Keratinocyte (primary cell): ENCODE measurements at regions not wholly inside any gene's neighbourhood (a gene's known extent, or its start where the extent isn't known, plus 50 kb on each side); places are given as distances from the start of the nearest gene placed in this dataset.

Experiments
- DNase-seq: peaks from one replicate; pipeline ENCODE4 v3.0.0-alpha.2; 2011; ENCODE audit warnings: low read depth, missing footprints, low spot score
- FAIRE-seq: peaks from 2 replicates; lab custom pipeline; 2011; peaks lifted over from hg19 to GRCh38; lab: Jason Lieb, UNC
- H2AFZ ChIP-seq: 2 replicates; pipeline ENCODE4 v1.6.0; 2012; ENCODE audit warnings: low read length, control low read depth, inconsistent platforms; ENCODE audit not compliant: control insufficient read depth
- H3K27ac ChIP-seq: 2 replicates; pipeline ENCODE4 v1.5.1; 2011; ENCODE audit warnings: low read length; ENCODE audit not compliant: control insufficient read depth, insufficient read depth
- H3K27me3 ChIP-seq: 3 replicates; pipeline ENCODE4 v1.6.0; 2011; ENCODE audit warnings: low read length; ENCODE audit not compliant: control insufficient read depth, insufficient read depth; ENCODE audit errors: extremely low read depth
- H3K36me3 ChIP-seq, 2 experiments: 2 replicates in 1 of 2; 3 replicates in 1 of 2; pipeline ENCODE4 v1.5.1; 2011; ENCODE audit warnings: low read length in 2 of 2, mild to moderate bottlenecking in 1 of 2; ENCODE audit not compliant: control insufficient read depth in 2 of 2, insufficient read depth in 2 of 2; ENCODE audit errors: extremely low read depth in 1 of 2
- H3K4me1 ChIP-seq: 3 replicates; pipeline ENCODE4 v1.5.1; 2011; ENCODE audit warnings: low read length; ENCODE audit not compliant: control insufficient read depth, insufficient read depth; ENCODE audit errors: extremely low read depth
- H3K4me2 ChIP-seq: 3 replicates; pipeline ENCODE4 v1.6.0; 2011; ENCODE audit warnings: low read depth, low read length; ENCODE audit not compliant: control insufficient read depth, insufficient read depth; ENCODE audit errors: extremely low read depth
- H3K4me3 ChIP-seq, 3 experiments: fragments of 200-600 bp in 1 of 3; sonication (generic) in 1 of 3; 2 replicates in 2 of 3; 3 replicates in 1 of 3; pipeline ENCODE4 v1.5.1; 2011 to 2016; ENCODE audit warnings: low read length in 3 of 3, mild to moderate bottlenecking in 3 of 3, control low read depth in 2 of 3, inconsistent platforms in 1 of 3, low read depth in 1 of 3, mixed read lengths in 1 of 3, mixed run types in 1 of 3, moderate library complexity in 1 of 3; ENCODE audit not compliant: control insufficient read depth in 2 of 3, insufficient read depth in 2 of 3; ENCODE audit errors: extremely low read depth in 1 of 3
- H3K79me2 ChIP-seq: 2 replicates; pipeline ENCODE4 v1.6.0; 2012; ENCODE audit warnings: low read length; ENCODE audit not compliant: control insufficient read depth, insufficient read depth
- H3K9ac ChIP-seq: 3 replicates; pipeline ENCODE4 v1.6.0; 2011; ENCODE audit warnings: low read length; ENCODE audit not compliant: control insufficient read depth, insufficient read depth; ENCODE audit errors: extremely low read depth
- H3K9me1 ChIP-seq: 3 replicates; pipeline ENCODE4 v1.6.0; 2011; ENCODE audit warnings: low read length; ENCODE audit not compliant: control insufficient read depth, insufficient read depth; ENCODE audit errors: extremely low read depth
- H3K9me3 ChIP-seq: 2 replicates; pipeline ENCODE4 v1.5.1; 2012; ENCODE audit warnings: low read depth, low read length; ENCODE audit not compliant: control insufficient read depth
- H4K20me1 ChIP-seq: 3 replicates; pipeline ENCODE4 v1.6.0; 2011; ENCODE audit warnings: low read length; ENCODE audit not compliant: control insufficient read depth, insufficient read depth; ENCODE audit errors: extremely low read depth
- CTCF ChIP-seq, 3 experiments: IDR thresholded peaks in 1 of 3; conservative IDR thresholded peaks in 1 of 3; optimal IDR thresholded peaks in 1 of 3; 2 replicates in 2 of 3; 3 replicates in 1 of 3; pipeline versions ENCODE3 to v1.5.1; 2011; ENCODE audit warnings: low read length in 3 of 3, mild to moderate bottlenecking in 3 of 3, moderate library complexity in 2 of 3, control low read depth in 1 of 3, inconsistent platforms in 1 of 3; ENCODE audit not compliant: insufficient read depth in 2 of 3; ENCODE audit errors: extremely low read depth in 1 of 3
- EZH2 ChIP-seq: IDR thresholded peaks from one replicate; pipeline ENCODE4 v1.6.1; 2012; ENCODE audit warnings: inconsistent platforms, mild to moderate bottlenecking, low read length, moderate library complexity
- dilution Hi-C: fragments of 300-500 bp; cut with MboI; formaldehyde crosslinking; loops from one replicate; pipeline ENCODE4 v1.7.0; 2020; ENCODE audit warnings: low sequenced_read_pairs; ENCODE audit not compliant: extremely low pct_ligation_motif_present

- DNase-seq (no peak), FAIRE-seq (no peak)
- H4K20me1 ChIP-seq: no peaks in the 10 kb centered on the region
- no peaks in the 10 kb centered on the region for H3K27me3 ChIP-seq
- no peak overlapping the region for H3K9ac ChIP-seq
- dilution Hi-C loops: no loop called here
- H3K4me2 ChIP-seq: no peak overlapping the region
- TF ChIP-seq EZH2: no peak
- TF ChIP-seq CTCF (optimal IDR thresholded peaks at IDR 0.05 in 1 of 3, IDR thresholded peaks at IDR 0.05 in 1 of 3, conservative IDR thresholded peaks at IDR 0.05 in 1 of 3; ENCODE audit: extremely low read depth in 1 of 3, insufficient read depth in 2 of 3, low read length in 3 of 3): no peak
- no peak overlapping the region for H3K27ac ChIP-seq
- no peaks in the 10 kb centered on the region for H3K9me3 ChIP-seq
- H3K36me3 ChIP-seq: no peaks in the 10 kb centered on the region
- no peaks in the 10 kb centered on the region for H3K9me1 ChIP-seq
- H3K4me1 ChIP-seq: no peaks in the 10 kb centered on the region
- no peak overlapping the region for H2AFZ ChIP-seq
- H3K79me2 ChIP-seq: no peaks in the 10 kb centered on the region
- no peak overlapping the region for H3K4me3 ChIP-seq
These were observed 391.3 kb downstream of the FLRT2 start for GRCh38 chr14:85921241-85921640.

- TF ChIP-seq CTCF (optimal IDR thresholded peaks at IDR 0.05 in 1 of 3, IDR thresholded peaks at IDR 0.05 in 1 of 3, conservative IDR thresholded peaks at IDR 0.05 in 1 of 3; ENCODE audit: extremely low read depth in 1 of 3, insufficient read depth in 2 of 3, low read length in 3 of 3) (no peak), EZH2 (no peak)
- Histone ChIP-seq H3K79me2 (no peaks in the 10 kb centered on the region), H3K9me3 (no peaks in the 10 kb centered on the region), H4K20me1 (no peaks in the 10 kb centered on the region), H3K27me3 (no peaks in the 10 kb centered on the region), H3K9ac (no peak overlapping the region), H3K4me1 (no peaks in the 10 kb centered on the region), H3K9me1 (no peaks in the 10 kb centered on the region), H3K4me2 (no peak overlapping the region), H3K4me3 (no peak overlapping the region), H3K27ac (no peak overlapping the region), H2AFZ (no peak overlapping the region), H3K36me3 (no peaks in the 10 kb centered on the region)
- FAIRE-seq (no peak), DNase-seq (no peak)
- dilution Hi-C loops: no loop called here
These were observed 387.8 kb downstream of the FLRT2 start for GRCh38 chr14:85917716-85918115.
